Osteocyte (in vitro differentiated cells): ENCODE measurements at regions not wholly inside any gene's neighbourhood (a gene's known extent, or its start where the extent isn't known, plus 50 kb on each side); places are given as distances from the start of the nearest gene placed in this dataset.

ENCODE experiments used
- DNase-seq: peaks from one replicate; pipeline ENCODE4 v3.0.0; 2021; ENCODE audit warnings: mixed read lengths; ENCODE audit not compliant: unreplicated experiment; ENCODE audit errors: extremely low spot score
- H3K27ac Mint-ChIP-seq: one replicate; pipeline ENCODE4 v1.8.0; 2021; ENCODE audit warnings: mild to moderate bottlenecking, mixed read lengths; ENCODE audit not compliant: unreplicated experiment
- H3K27me3 Mint-ChIP-seq: one replicate; pipeline ENCODE4 v1.8.0; 2021; ENCODE audit warnings: mixed read lengths; ENCODE audit not compliant: unreplicated experiment
- H3K36me3 Mint-ChIP-seq: one replicate; pipeline ENCODE4 v1.8.0; 2021; ENCODE audit warnings: mixed read lengths; ENCODE audit not compliant: unreplicated experiment
- H3K4me1 Mint-ChIP-seq: one replicate; pipeline ENCODE4 v1.8.0; 2021; ENCODE audit warnings: mixed read lengths; ENCODE audit not compliant: unreplicated experiment
- H3K4me3 Mint-ChIP-seq: one replicate; pipeline ENCODE4 v1.8.0; 2021; ENCODE audit warnings: mild to moderate bottlenecking, moderate library complexity, mixed read lengths; ENCODE audit not compliant: unreplicated experiment
- H3K9me3 Mint-ChIP-seq: one replicate; pipeline ENCODE4 v1.8.0; 2021; ENCODE audit warnings: mixed read lengths; ENCODE audit not compliant: unreplicated experiment
- CTCF ChIP-seq: fragments of 200-600 bp; sonication (generic); IDR thresholded peaks from 2 replicates; pipeline ENCODE4 v1.5.0; 2021; ENCODE audit warnings: antibody characterized with exemption, mild to moderate bottlenecking, moderate library complexity

- no peak overlapping the region for H3K27ac Mint-ChIP-seq
- no peak for DNase-seq
- H3K36me3 Mint-ChIP-seq, result no peaks in the 10 kb centered on the region
- H3K4me1 Mint-ChIP-seq, result no peaks in the 10 kb centered on the region
- H3K4me3 Mint-ChIP-seq, result no peak overlapping the region
- H3K9me3 Mint-ChIP-seq, result no peaks in the 10 kb centered on the region
- peaks cover 20% of the 10 kb centered on the region for H3K27me3 Mint-ChIP-seq
- no peak for TF ChIP-seq CTCF
These were observed 1070.8 kb downstream of the IGSF11 start for GRCh38 chr3:117963858-117964257.

GRCh38 chr3:117964814-117965213 is 1069.8 kb downstream of the IGSF11 start:
- Mint-ChIP-seq H3K4me3 (no peak overlapping the region), H3K27ac (no peak overlapping the region), H3K27me3 (peaks cover 13% of the 10 kb centered on the region), H3K4me1 (no peaks in the 10 kb centered on the region), H3K9me3 (no peaks in the 10 kb centered on the region), H3K36me3 (no peaks in the 10 kb centered on the region)
- DNase-seq, result no peak
- TF ChIP-seq CTCF, result no peak

GRCh38 chr3:117977504-117978228 is 1057.0 kb downstream of the IGSF11 start:
- no peak for TF ChIP-seq CTCF
- no peak for DNase-seq
- Mint-ChIP-seq H3K27me3 (peaks cover 6% of the 10 kb centered on the region), H3K27ac (no peak overlapping the region), H3K36me3 (no peaks in the 10 kb centered on the region), H3K4me3 (no peak overlapping the region), H3K9me3 (no peaks in the 10 kb centered on the region), H3K4me1 (no peaks in the 10 kb centered on the region)

GRCh38 chr3:117979466-117979865 is 1055.2 kb downstream of the IGSF11 start:
- Mint-ChIP-seq H3K4me1 (no peaks in the 10 kb centered on the region), H3K27me3 (peaks cover 9% of the 10 kb centered on the region), H3K9me3 (no peaks in the 10 kb centered on the region), H3K27ac (no peak overlapping the region), H3K36me3 (no peaks in the 10 kb centered on the region), H3K4me3 (no peak overlapping the region)
- TF ChIP-seq CTCF, result no peak
- DNase-seq, result no peak

- Mint-ChIP-seq H3K9me3 (no peaks in the 10 kb centered on the region), H3K4me3 (no peak overlapping the region), H3K4me1 (no peaks in the 10 kb centered on the region), H3K27ac (no peak overlapping the region), H3K27me3 (peaks cover 32% of the 10 kb centered on the region), H3K36me3 (no peaks in the 10 kb centered on the region)
- no peak for TF ChIP-seq CTCF
- DNase-seq, result no peak
These were observed 1047.4 kb downstream of the IGSF11 start for GRCh38 chr3:117987256-117987655.
